HG03521 (cell line): ENCODE measurements at regions not wholly inside any gene's neighbourhood (a gene's known extent, or its start where the extent isn't known, plus 50 kb on each side); places are given as distances from the start of the nearest gene placed in this dataset.

ENCODE experiments used
- ATAC-seq: cut with Tn5 transposase; IDR thresholded peaks from one replicate; pipeline ENCODE4 v1.9.1; 2021; ENCODE audit warnings: mild to moderate bottlenecking, moderate library complexity; ENCODE audit not compliant: unreplicated experiment

GRCh38 chrX:7294483-7294882 is 146.5 kb upstream of the PUDP start:
- ATAC-seq, result no peak

GRCh38 chrX:7286168-7286837 is 138.3 kb upstream of the PUDP start:
- no peak for ATAC-seq

GRCh38 chrX:7285765-7286164 is 137.8 kb upstream of the PUDP start:
- no peak for ATAC-seq

- no peak for ATAC-seq
These were observed 135.8 kb upstream of the PUDP start for GRCh38 chrX:7283741-7284140.

- ATAC-seq, result no peak
These were observed 132.6 kb upstream of the PUDP start for GRCh38 chrX:7280520-7280919.

- ATAC-seq, result no peak
These were observed 124.4 kb upstream of the PUDP start for GRCh38 chrX:7272346-7272745.

- ATAC-seq, result no peak
These were observed 123.0 kb upstream of the PUDP start for GRCh38 chrX:7270933-7271332.

- ATAC-seq, result no peak
These were observed 122.0 kb upstream of the PUDP start for GRCh38 chrX:7269991-7270390.

- no peak for ATAC-seq
These were observed 121.6 kb upstream of the PUDP start for GRCh38 chrX:7269589-7269988.

GRCh38 chrX:7266288-7266687 is 118.3 kb upstream of the PUDP start:
- ATAC-seq, result no peak

GRCh38 chrX:7264399-7264798 is 116.4 kb upstream of the PUDP start:
- no peak for ATAC-seq

- no peak for ATAC-seq
These were observed 116.0 kb upstream of the PUDP start for GRCh38 chrX:7263961-7264360.

- ATAC-seq, result no peak
These were observed 115.4 kb upstream of the PUDP start for GRCh38 chrX:7263330-7263729.

GRCh38 chrX:7262551-7262950 is 114.6 kb upstream of the PUDP start:
- no peak for ATAC-seq

- ATAC-seq, result peak; percentile 85
These were observed 113.8 kb upstream of the PUDP start for GRCh38 chrX:7261672-7262332.

- no peak for ATAC-seq
These were observed 106.2 kb upstream of the PUDP start for GRCh38 chrX:7254144-7254543.

- ATAC-seq, result no peak
These were observed 105.6 kb upstream of the PUDP start for GRCh38 chrX:7253565-7253964.

GRCh38 chrX:7252013-7252610 is 104.2 kb upstream of the PUDP start:
- no peak for ATAC-seq

- no peak for ATAC-seq
These were observed 99.4 kb upstream of the PUDP start for GRCh38 chrX:7247346-7247745.

GRCh38 chrX:7244405-7244804 is 96.5 kb upstream of the PUDP start:
- no peak for ATAC-seq

- ATAC-seq, result peak; percentile 97
These were observed 94.7 kb upstream of the PUDP start for GRCh38 chrX:7242613-7243012.

- ATAC-seq, result no peak
These were observed 93.0 kb upstream of the PUDP start for GRCh38 chrX:7240929-7241328.
